ENCODE measurements at regions not wholly inside any gene's neighbourhood (a gene's known extent, or its start where the extent isn't known, plus 50 kb on each side); places are given as distances from the start of the nearest gene placed in this dataset.

GRCh38 chr20:24060851-24061590, 72.4 kb upstream of the GGTLC1 start:
- no peak for DNase-seq (ENCODE audit: low read depth)

GRCh38 chr20:24059174-24059573, 70.6 kb upstream of the GGTLC1 start:
- no peak for DNase-seq (ENCODE audit: low read depth)

- DNase-seq (ENCODE audit: low read depth): no peak
Measured at GRCh38 chr20:24056491-24056890, 67.9 kb upstream of the GGTLC1 start.

- no peak for DNase-seq (ENCODE audit: low read depth)
Measured at GRCh38 chr20:24052599-24053275, 64.2 kb upstream of the GGTLC1 start.

- no peak for DNase-seq (ENCODE audit: low read depth)
Measured at GRCh38 chr20:24051160-24051559, 62.6 kb upstream of the GGTLC1 start.

- DNase-seq (ENCODE audit: low read depth): no peak
Measured at GRCh38 chr20:24050119-24050518, 61.5 kb upstream of the GGTLC1 start.

- no peak for DNase-seq (ENCODE audit: low read depth)
Measured at GRCh38 chr20:24049081-24049480, 60.5 kb upstream of the GGTLC1 start.

- DNase-seq (ENCODE audit: low read depth): no peak
Measured at GRCh38 chr20:24048024-24048611, 59.5 kb upstream of the GGTLC1 start.

- DNase-seq (ENCODE audit: low read depth): no peak
Measured at GRCh38 chr20:24046888-24047287, 58.3 kb upstream of the GGTLC1 start.

GRCh38 chr20:24045621-24046318, 57.2 kb upstream of the GGTLC1 start:
- no peak for DNase-seq (ENCODE audit: low read depth)

GRCh38 chr20:24043294-24043693, 54.7 kb upstream of the GGTLC1 start:
- DNase-seq (ENCODE audit: low read depth): no peak

GRCh38 chr20:24042646-24043045, 54.1 kb upstream of the GGTLC1 start:
- no peak for DNase-seq (ENCODE audit: low read depth)

- no peak for DNase-seq (ENCODE audit: low read depth)
Measured at GRCh38 chr20:24040896-24041459, 52.4 kb upstream of the GGTLC1 start.

GRCh38 chr20:24039196-24039595, 50.6 kb upstream of the GGTLC1 start:
- DNase-seq (ENCODE audit: low read depth): no peak

Data from T-helper 22 cell (primary cell).